Mesendoderm (in vitro differentiated cells): ENCODE measurements at regions not wholly inside any gene's neighbourhood (a gene's known extent, or its start where the extent isn't known, plus 50 kb on each side); places are given as distances from the start of the nearest gene placed in this dataset.
A peak's percentile ranks its signal among the peaks of the same experiment; 100 is the strongest.

Experiments used
- DNase-seq: peaks from one replicate; pipeline ENCODE4 v3.0.0; 2013
- H2AK5ac ChIP-seq: 2 replicates; pipeline ENCODE4 v1.6.1; 2013; ENCODE audit warnings: low read length, inconsistent platforms
- H2BK120ac ChIP-seq: 2 replicates; pipeline ENCODE4 v1.6.1; 2013; ENCODE audit warnings: low read depth, mild to moderate bottlenecking, low read length, moderate library complexity, mixed read lengths
- H2BK15ac ChIP-seq: replicated peaks from 2 replicates; pipeline ENCODE4 v1.6.1; 2013; ENCODE audit warnings: low read depth, mild to moderate bottlenecking, moderate library complexity
- H2BK5ac ChIP-seq: 2 replicates; pipeline ENCODE4 v1.6.1; 2013; ENCODE audit warnings: low read length, inconsistent platforms
- H3K18ac ChIP-seq: 2 replicates; pipeline ENCODE4 v1.6.1; 2013; ENCODE audit warnings: mild to moderate bottlenecking, low read length, mixed read lengths
- H3K23ac ChIP-seq: one replicate; pipeline ENCODE4 v1.6.1; 2013; ENCODE audit warnings: low read length
- H3K27ac ChIP-seq: 2 replicates; pipeline ENCODE4 v1.5.1; 2013; ENCODE audit warnings: low read depth, mild to moderate bottlenecking, inconsistent platforms, low read length, moderate library complexity
- H3K27me3 ChIP-seq: 2 replicates; pipeline ENCODE4 v1.6.1; 2013; ENCODE audit warnings: low read length, control low read depth, mild to moderate bottlenecking, inconsistent platforms; ENCODE audit not compliant: insufficient read depth, poor library complexity
- H3K36me3 ChIP-seq: 2 replicates; pipeline ENCODE4 v1.6.1; 2013; ENCODE audit warnings: low read length, inconsistent platforms; ENCODE audit not compliant: control insufficient read depth, insufficient read depth
- H3K4ac ChIP-seq: one replicate; pipeline ENCODE4 v1.6.1; 2013; ENCODE audit warnings: low read depth, mild to moderate bottlenecking, low read length, moderate library complexity
- H3K4me1 ChIP-seq: 2 replicates; pipeline ENCODE4 v1.6.1; 2013; ENCODE audit warnings: low read depth, low read length, inconsistent platforms; ENCODE audit not compliant: control insufficient read depth
- H3K4me2 ChIP-seq: 2 replicates; pipeline ENCODE4 v1.6.1; 2013; ENCODE audit warnings: low read length
- H3K4me3 ChIP-seq: 2 replicates; pipeline ENCODE4 v1.5.1; 2013; ENCODE audit warnings: mild to moderate bottlenecking, low read length
- H3K56ac ChIP-seq: one replicate; pipeline ENCODE4 v1.6.1; 2013; ENCODE audit warnings: low read length
- H3K79me1 ChIP-seq: 2 replicates; pipeline ENCODE4 v1.6.1; 2013; ENCODE audit warnings: low read length, inconsistent platforms
- H3K79me2 ChIP-seq: 2 replicates; pipeline ENCODE4 v1.6.1; 2013; ENCODE audit warnings: mild to moderate bottlenecking, low read length; ENCODE audit not compliant: control insufficient read depth, insufficient read depth
- H3K9ac ChIP-seq: 2 replicates; pipeline ENCODE4 v1.6.1; 2013; ENCODE audit warnings: low read length, inconsistent platforms
- H4K5ac ChIP-seq: one replicate; pipeline ENCODE4 v1.6.1; 2013; ENCODE audit warnings: low read length
- H4K8ac ChIP-seq: one replicate; pipeline ENCODE4 v1.6.1; 2013; ENCODE audit warnings: low read depth, mild to moderate bottlenecking, control low read depth, low read length, moderate library complexity
- WGBS: extraction: QIAGEN DNeasy Blood & Tissue Kit; methylation state at CpG from one replicate; pipeline ENCODE4 v1.1.7; 2013; ENCODE audit warnings: low lambda C conversion rate, missing lambda C conversion rate; ENCODE audit not compliant: insufficient coverage; ENCODE audit errors: extremely low coverage; 5-methylcytosine and 5-hydroxymethylcytosine counted together

GRCh38 chr2:57598551-57598950 is 448.1 kb upstream of the VRK2 start:
- no peaks in the 10 kb centered on the region for H3K36me3 ChIP-seq
- H3K56ac ChIP-seq, result no peak overlapping the region
- H3K4ac ChIP-seq, result no peak overlapping the region
- DNase-seq, result no peak
- H3K4me1 ChIP-seq, result no peaks in the 10 kb centered on the region
- no peak overlapping the region for H2AK5ac ChIP-seq
- H3K79me2 ChIP-seq, result no peaks in the 10 kb centered on the region
- no peak overlapping the region for H4K5ac ChIP-seq
- no peak overlapping the region for H2BK120ac ChIP-seq
- H3K9ac ChIP-seq, result no peak overlapping the region
- H3K18ac ChIP-seq, result no peak overlapping the region
- H2BK15ac ChIP-seq, result no peak overlapping the region
- no peak overlapping the region for H4K8ac ChIP-seq
- no peaks in the 10 kb centered on the region for H3K79me1 ChIP-seq
- H2BK5ac ChIP-seq, result no peak overlapping the region
- no CpG with 5 or more reads among the region's 4 CpGs for WGBS
- H3K4me3 ChIP-seq, result no peak overlapping the region
- no peaks in the 10 kb centered on the region for H3K27me3 ChIP-seq
- no peak overlapping the region for H3K23ac ChIP-seq
- H3K27ac ChIP-seq, result no peak overlapping the region
- no peak overlapping the region for H3K4me2 ChIP-seq

GRCh38 chr2:57602733-57603132 is 443.9 kb upstream of the VRK2 start:
- DNase-seq, result no peak
- Histone ChIP-seq H3K4ac (no peak overlapping the region), H4K8ac (no peak overlapping the region), H3K18ac (no peak overlapping the region), H3K4me1 (no peaks in the 10 kb centered on the region), H3K4me2 (no peak overlapping the region), H3K56ac (no peak overlapping the region), H2BK15ac (no peak overlapping the region), H2BK5ac (no peak overlapping the region), H2BK120ac (no peak overlapping the region), H3K23ac (no peak overlapping the region), H3K27ac (no peak overlapping the region), H3K79me1 (no peaks in the 10 kb centered on the region), H3K4me3 (no peak overlapping the region), H4K5ac (no peak overlapping the region), H3K27me3 (no peaks in the 10 kb centered on the region), H3K9ac (no peak overlapping the region), H2AK5ac (no peak overlapping the region), H3K36me3 (no peaks in the 10 kb centered on the region), H3K79me2 (no peaks in the 10 kb centered on the region)
- WGBS, result no CpG with 5 or more reads among the region's 2 CpGs

- H2BK120ac ChIP-seq, result no peak overlapping the region
Observed at GRCh38 chr2:57614988-57615387, 431.6 kb upstream of the VRK2 start.

GRCh38 chr2:57615855-57616556 is 430.6 kb upstream of the VRK2 start:
- Histone ChIP-seq H3K23ac (no peak overlapping the region), H3K4me1 (no peaks in the 10 kb centered on the region), H3K36me3 (no peaks in the 10 kb centered on the region), H4K5ac (no peak overlapping the region), H4K8ac (no peak overlapping the region), H3K9ac (no peak overlapping the region), H2BK120ac (no peak overlapping the region), H3K79me1 (no peaks in the 10 kb centered on the region), H3K4me3 (no peak overlapping the region), H3K79me2 (no peaks in the 10 kb centered on the region), H3K4me2 (no peak overlapping the region), H3K56ac (no peak overlapping the region), H3K18ac (no peak overlapping the region), H2BK15ac (no peak overlapping the region), H3K27me3 (no peaks in the 10 kb centered on the region), H3K27ac (no peak overlapping the region), H2BK5ac (no peak overlapping the region), H2AK5ac (no peak overlapping the region), H3K4ac (no peak overlapping the region)
- no CpG with 5 or more reads among the region's 1 CpG for WGBS
- no peak for DNase-seq

More at GRCh38 chr2:57614988-57615387, 431.6 kb upstream of the VRK2 start:
- H2BK5ac ChIP-seq, result no peak overlapping the region
- no peak overlapping the region for H2BK15ac ChIP-seq
- H4K8ac ChIP-seq, result no peak overlapping the region
- no peak for DNase-seq
- peak overlapping the region; percentile 28 for H3K27ac ChIP-seq
- H3K9ac ChIP-seq, result no peak overlapping the region
- H3K4me2 ChIP-seq, result no peak overlapping the region
- no peak overlapping the region for H3K18ac ChIP-seq
- no CpG with 5 or more reads among the region's 3 CpGs for WGBS
- H3K27me3 ChIP-seq, result no peaks in the 10 kb centered on the region
- H3K4me1 ChIP-seq, result no peaks in the 10 kb centered on the region
- H4K5ac ChIP-seq, result no peak overlapping the region
- H3K56ac ChIP-seq, result no peak overlapping the region
- H3K36me3 ChIP-seq, result no peaks in the 10 kb centered on the region
- no peaks in the 10 kb centered on the region for H3K79me2 ChIP-seq
- H3K4ac ChIP-seq, result no peak overlapping the region
- H3K23ac ChIP-seq, result no peak overlapping the region
- H3K4me3 ChIP-seq, result no peak overlapping the region
- H2AK5ac ChIP-seq, result no peak overlapping the region
- no peaks in the 10 kb centered on the region for H3K79me1 ChIP-seq

DNA sequence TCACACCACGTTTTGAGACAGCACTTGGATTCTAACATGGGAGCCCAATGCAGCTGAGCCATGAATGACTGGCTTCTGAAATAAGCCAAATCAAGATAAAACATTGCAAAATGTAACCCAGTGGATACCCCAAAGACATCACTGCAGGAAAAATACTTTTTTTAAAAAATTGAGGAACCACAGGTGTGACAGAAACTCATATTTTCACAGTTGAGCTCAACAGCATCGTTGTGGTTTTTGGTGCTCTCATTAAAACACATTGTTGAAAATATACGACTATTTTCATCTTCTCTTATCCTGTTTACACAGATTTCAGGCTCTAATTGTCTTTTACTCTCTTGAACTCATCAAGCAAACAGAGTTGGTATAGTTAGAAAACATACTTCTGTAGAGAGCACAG is 429.3 kb upstream of the VRK2 start:
- no peak for DNase-seq
- Histone ChIP-seq H2BK15ac (no peak overlapping the region), H3K27ac (no peak overlapping the region), H3K4me2 (no peak overlapping the region), H2AK5ac (no peak overlapping the region), H3K9ac (no peak overlapping the region), H3K56ac (no peak overlapping the region), H3K27me3 (no peaks in the 10 kb centered on the region), H3K4me3 (no peak overlapping the region), H2BK5ac (no peak overlapping the region), H3K4ac (no peak overlapping the region), H3K23ac (no peak overlapping the region), H3K18ac (no peak overlapping the region), H3K4me1 (no peaks in the 10 kb centered on the region), H3K79me1 (no peaks in the 10 kb centered on the region), H3K36me3 (no peaks in the 10 kb centered on the region), H2BK120ac (no peak overlapping the region), H4K8ac (no peak overlapping the region), H3K79me2 (no peaks in the 10 kb centered on the region), H4K5ac (no peak overlapping the region)
- no CpG with 5 or more reads among the region's 3 CpGs for WGBS

- no peak overlapping the region for H2AK5ac ChIP-seq
- no peak overlapping the region for H3K4me3 ChIP-seq
- H3K56ac ChIP-seq, result no peak overlapping the region
- H3K4ac ChIP-seq, result no peak overlapping the region
- no peak overlapping the region for H4K8ac ChIP-seq
- H3K4me2 ChIP-seq, result no peak overlapping the region
- no peak overlapping the region for H3K18ac ChIP-seq
- H2BK15ac ChIP-seq, result no peak overlapping the region
- H3K23ac ChIP-seq, result no peak overlapping the region
- no peak for DNase-seq
- H2BK120ac ChIP-seq, result no peak overlapping the region
- no peak overlapping the region for H2BK5ac ChIP-seq
- no peaks in the 10 kb centered on the region for H3K36me3 ChIP-seq
- H3K79me2 ChIP-seq, result no peaks in the 10 kb centered on the region
- H3K27me3 ChIP-seq, result no peaks in the 10 kb centered on the region
- no peak overlapping the region for H4K5ac ChIP-seq
- no peaks in the 10 kb centered on the region for H3K4me1 ChIP-seq
- H3K27ac ChIP-seq, result no peak overlapping the region
- WGBS, result no CpG with 5 or more reads among the region's 2 CpGs
- no peaks in the 10 kb centered on the region for H3K79me1 ChIP-seq
- no peak overlapping the region for H3K9ac ChIP-seq
Observed at GRCh38 chr2:57621122-57621663, 425.4 kb upstream of the VRK2 start.
